HEK293 (cell line): ENCODE measurements at regions not wholly inside any gene's neighbourhood (a gene's known extent, or its start where the extent isn't known, plus 50 kb on each side); places are given as distances from the start of the nearest gene placed in this dataset.

Experiments used
- CTCF ChIP-seq: fragments of 450-650 bp; formaldehyde crosslinking; IDR thresholded peaks from 2 replicates; pipeline ENCODE4 v1.5.1; 2016; ENCODE audit warnings: missing biosample characterization, missing genetic modification characterization
- ZNF501 ChIP-seq: fragments of 450-650 bp; formaldehyde crosslinking; IDR thresholded peaks from 2 replicates; pipeline ENCODE4 v1.5.1; 2016; ENCODE audit warnings: missing biosample characterization, missing genetic modification characterization

GRCh38 chr5:99614888-99615287 lies 686.1 kb upstream of the CHD1 start:
- TF ChIP-seq CTCF (tag by site-specific recombination): no peak
- TF ChIP-seq ZNF501: no peak
